ENCODE measurements at regions not wholly inside any gene's neighbourhood (a gene's known extent, or its start where the extent isn't known, plus 50 kb on each side); places are given as distances from the start of the nearest gene placed in this dataset.

DNA sequence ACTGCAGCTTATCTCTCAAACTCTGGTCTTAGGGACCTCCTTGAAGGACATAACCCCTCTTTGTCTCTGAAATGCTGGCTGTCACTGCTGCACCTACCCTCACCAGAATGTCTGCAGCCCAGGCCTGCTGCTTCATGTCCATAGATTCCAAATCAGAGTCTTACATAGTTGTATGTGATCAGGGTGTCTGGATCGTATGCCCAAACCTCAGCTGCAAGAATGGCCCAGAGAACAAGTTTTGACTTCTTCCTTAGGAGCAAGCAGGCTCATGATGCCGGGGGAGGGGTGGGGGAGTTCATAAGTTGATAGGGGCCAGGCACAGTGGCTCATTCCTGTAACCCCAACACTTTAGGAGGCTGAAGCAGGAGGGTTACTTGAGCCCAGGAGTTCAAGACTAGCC lies 55.8 kb upstream of the RMDN2 start:
- Histone ChIP-seq H3K27ac (ENCODE audit: low read length) (no peak overlapping the region), H2AFZ (ENCODE audit: low read depth, low read length) (no peak overlapping the region), H3K79me2 (ENCODE audit: insufficient read depth, low read length) (no peaks in the 10 kb centered on the region)

DNA sequence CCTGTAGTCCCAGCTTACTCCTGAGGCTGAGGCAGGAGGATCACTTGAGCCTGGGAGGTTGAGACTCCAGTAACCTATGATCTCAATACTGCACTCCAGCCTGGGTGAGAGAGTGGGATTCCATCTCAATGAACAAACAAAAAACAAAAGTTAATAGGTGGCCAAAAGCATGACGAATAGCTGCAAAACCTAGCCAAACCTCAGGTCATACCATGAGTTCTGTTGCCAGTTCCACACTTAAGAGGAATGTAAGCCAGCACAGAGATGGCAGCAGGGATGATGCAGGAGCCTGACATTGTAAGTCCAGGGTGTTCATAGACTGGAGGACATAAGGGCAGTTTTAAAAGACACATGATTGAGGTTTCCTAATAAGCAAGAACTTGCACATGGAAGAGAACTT lies 55.3 kb upstream of the RMDN2 start:
- H3K4me2 ChIP-seq (ENCODE audit: insufficient read depth, low read length): no peak overlapping the region

More for the DNA sequence above, 55.8 kb upstream of the RMDN2 start:
- no peak overlapping the region for H3K9ac ChIP-seq (ENCODE audit: low read depth, low read length)
- TF ChIP-seq, protein P1, sequence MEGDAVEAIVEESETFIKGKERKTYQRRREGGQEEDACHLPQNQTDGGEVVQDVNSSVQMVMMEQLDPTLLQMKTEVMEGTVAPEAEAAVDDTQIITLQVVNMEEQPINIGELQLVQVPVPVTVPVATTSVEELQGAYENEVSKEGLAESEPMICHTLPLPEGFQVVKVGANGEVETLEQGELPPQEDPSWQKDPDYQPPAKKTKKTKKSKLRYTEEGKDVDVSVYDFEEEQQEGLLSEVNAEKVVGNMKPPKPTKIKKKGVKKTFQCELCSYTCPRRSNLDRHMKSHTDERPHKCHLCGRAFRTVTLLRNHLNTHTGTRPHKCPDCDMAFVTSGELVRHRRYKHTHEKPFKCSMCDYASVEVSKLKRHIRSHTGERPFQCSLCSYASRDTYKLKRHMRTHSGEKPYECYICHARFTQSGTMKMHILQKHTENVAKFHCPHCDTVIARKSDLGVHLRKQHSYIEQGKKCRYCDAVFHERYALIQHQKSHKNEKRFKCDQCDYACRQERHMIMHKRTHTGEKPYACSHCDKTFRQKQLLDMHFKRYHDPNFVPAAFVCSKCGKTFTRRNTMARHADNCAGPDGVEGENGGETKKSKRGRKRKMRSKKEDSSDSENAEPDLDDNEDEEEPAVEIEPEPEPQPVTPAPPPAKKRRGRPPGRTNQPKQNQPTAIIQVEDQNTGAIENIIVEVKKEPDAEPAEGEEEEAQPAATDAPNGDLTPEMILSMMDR (IDR thresholded peaks at IDR 0.05; ENCODE audit: borderline replicate concordance, extremely low read depth, low read length, poor library complexity, severe bottlenecking): no peak
- no peak for TF ChIP-seq EZH2 (IDR thresholded peaks at IDR 0.05; ENCODE audit: borderline replicate concordance, low read depth, low read length, severe bottlenecking)
- no peaks in the 10 kb centered on the region for H3K4me1 ChIP-seq (ENCODE audit: insufficient read depth, low read length)
- ATAC-seq (ENCODE audit: insufficient read depth, low read depth): no peak
- peaks cover 4% of the 10 kb centered on the region for H3K27me3 ChIP-seq (ENCODE audit: insufficient read depth, low read length, poor library complexity)
- H3K4me2 ChIP-seq (ENCODE audit: insufficient read depth, low read length): no peak overlapping the region
- H3K9me3 ChIP-seq (ENCODE audit: insufficient read depth, low read length, severe bottlenecking): no peaks in the 10 kb centered on the region
- DNase-seq: no peak
- no peaks in the 10 kb centered on the region for H3K36me3 ChIP-seq (ENCODE audit: insufficient read depth, low read length)
- no peak overlapping the region for H3K4me3 ChIP-seq (ENCODE audit: low read depth in 1 of 2, low read length in 2 of 2)
- no peaks in the 10 kb centered on the region for H4K20me1 ChIP-seq (ENCODE audit: insufficient read depth, low read length)

DNA sequence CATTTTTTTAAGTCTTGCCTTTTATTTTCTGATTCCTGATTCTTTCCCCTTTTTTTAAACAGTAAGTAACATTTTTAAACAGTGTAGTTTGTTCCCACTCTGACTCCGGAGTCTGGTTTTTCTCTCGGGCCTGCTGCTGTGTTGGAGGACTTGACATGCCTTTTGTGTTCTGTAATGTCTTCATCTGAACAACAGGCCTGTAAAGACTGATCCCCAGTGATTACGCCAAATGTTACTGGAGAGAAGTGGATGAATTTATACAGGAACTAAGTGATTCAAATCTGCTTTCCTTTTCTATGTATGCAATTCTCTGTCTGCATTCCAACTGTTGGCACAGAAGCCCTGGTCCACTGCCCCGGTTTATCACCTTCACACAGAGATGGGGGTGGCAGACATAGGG lies 54.3 kb upstream of the RMDN2 start:
- ATAC-seq (ENCODE audit: insufficient read depth, low read depth) (no peak), DNase-seq (no peak)
- Histone ChIP-seq H3K9ac (ENCODE audit: low read depth, low read length) (no peak overlapping the region), H3K79me2 (ENCODE audit: insufficient read depth, low read length) (no peaks in the 10 kb centered on the region), H2AFZ (ENCODE audit: low read depth, low read length) (no peak overlapping the region), H3K4me2 (ENCODE audit: insufficient read depth, low read length) (no peak overlapping the region), H3K4me1 (ENCODE audit: insufficient read depth, low read length) (no peaks in the 10 kb centered on the region), H3K27ac (ENCODE audit: low read length) (no peak overlapping the region), H3K27me3 (ENCODE audit: insufficient read depth, low read length, poor library complexity) (peaks cover 4% of the 10 kb centered on the region), H3K9me3 (ENCODE audit: insufficient read depth, low read length, severe bottlenecking) (no peaks in the 10 kb centered on the region), H4K20me1 (ENCODE audit: insufficient read depth, low read length) (no peaks in the 10 kb centered on the region), H3K36me3 (ENCODE audit: insufficient read depth, low read length) (no peaks in the 10 kb centered on the region), H3K4me3 (ENCODE audit: low read depth in 1 of 2, low read length in 2 of 2) (no peak overlapping the region)
- TF ChIP-seq EZH2 (IDR thresholded peaks at IDR 0.05; ENCODE audit: borderline replicate concordance, low read depth, low read length, severe bottlenecking): no peak
- TF ChIP-seq, protein P1 (IDR thresholded peaks at IDR 0.05; ENCODE audit: borderline replicate concordance, extremely low read depth, low read length, poor library complexity, severe bottlenecking): no peak

More for the DNA sequence above, 55.3 kb upstream of the RMDN2 start:
- H3K9ac ChIP-seq (ENCODE audit: low read depth, low read length): no peak overlapping the region
- H4K20me1 ChIP-seq (ENCODE audit: insufficient read depth, low read length): no peaks in the 10 kb centered on the region
- ATAC-seq (ENCODE audit: insufficient read depth, low read depth) (no peak), DNase-seq (no peak)
- H3K4me1 ChIP-seq (ENCODE audit: insufficient read depth, low read length): no peaks in the 10 kb centered on the region
- H2AFZ ChIP-seq (ENCODE audit: low read depth, low read length): no peak overlapping the region
- no peaks in the 10 kb centered on the region for H3K9me3 ChIP-seq (ENCODE audit: insufficient read depth, low read length, severe bottlenecking)
- TF ChIP-seq EZH2 (IDR thresholded peaks at IDR 0.05; ENCODE audit: borderline replicate concordance, low read depth, low read length, severe bottlenecking): no peak
- TF ChIP-seq, protein P1 (IDR thresholded peaks at IDR 0.05; ENCODE audit: borderline replicate concordance, extremely low read depth, low read length, poor library complexity, severe bottlenecking): no peak
- no peaks in the 10 kb centered on the region for H3K79me2 ChIP-seq (ENCODE audit: insufficient read depth, low read length)
- H3K27ac ChIP-seq (ENCODE audit: low read length): no peak overlapping the region
- peaks cover 4% of the 10 kb centered on the region for H3K27me3 ChIP-seq (ENCODE audit: insufficient read depth, low read length, poor library complexity)
- H3K36me3 ChIP-seq (ENCODE audit: insufficient read depth, low read length): no peaks in the 10 kb centered on the region
- no peak overlapping the region for H3K4me3 ChIP-seq (ENCODE audit: low read depth in 1 of 2, low read length in 2 of 2)

Measured in DND-41 (cell line).